H1 (cell line): ENCODE measurements at regions not wholly inside any gene's neighbourhood (a gene's known extent, or its start where the extent isn't known, plus 50 kb on each side); places are given as distances from the start of the nearest gene placed in this dataset.

ENCODE experiments used
- CTCF ChIA-PET: fragments of 300-600 bp; sonication (Branson Sonifier 250); formaldehyde crosslinking; loops from one replicate; lab custom pipeline; 2021; ENCODE audit not compliant: partially characterized antibody; lab: Charles Lee
- POLR2A ChIA-PET: fragments of 300-600 bp; sonication (Branson Sonifier 250); formaldehyde crosslinking; loops from one replicate; lab custom pipeline; 2021; ENCODE audit warnings: inconsistent platforms; ENCODE audit not compliant: partially characterized antibody; lab: Charles Lee
- DNase-seq, 2 experiments: peaks; one replicate each; pipeline versions ENCODE4 v3.0.0 to v3.0.0-alpha.2; 2010 to 2022; ENCODE audit warnings: low spot score in 2 of 2, low read depth in 1 of 2, mixed read lengths in 1 of 2
- FAIRE-seq: peaks from 2 replicates; lab custom pipeline; 2011; peaks lifted over from hg19 to GRCh38; lab: Jason Lieb, UNC
- H2AFZ ChIP-seq: 2 replicates; pipeline ENCODE4 v1.8.1; 2012; ENCODE audit warnings: low read length, inconsistent platforms
- H2AK5ac ChIP-seq: 2 replicates; pipeline ENCODE4 v1.6.1; 2013; ENCODE audit warnings: low read depth, low read length
- H2BK120ac ChIP-seq: replicated peaks from 2 replicates; pipeline ENCODE3; 2013; ENCODE audit warnings: low read depth, low read length, inconsistent platforms
- H2BK12ac ChIP-seq: 2 replicates; pipeline ENCODE4 v1.6.1; 2013; ENCODE audit warnings: low read depth, low read length
- H2BK15ac ChIP-seq: 2 replicates; pipeline ENCODE4 v1.6.1; 2013; ENCODE audit warnings: low read length
- H2BK20ac ChIP-seq: 2 replicates; pipeline ENCODE4 v1.6.1; 2013; ENCODE audit warnings: low read length
- H2BK5ac ChIP-seq: 2 replicates; pipeline ENCODE4 v1.6.1; 2013; ENCODE audit warnings: low read depth, low read length
- H3K14ac ChIP-seq: 2 replicates; pipeline ENCODE4 v1.6.1; 2013; ENCODE audit warnings: inconsistent platforms; ENCODE audit not compliant: insufficient read length
- H3K18ac ChIP-seq: 2 replicates; pipeline ENCODE4 v1.6.1; 2013; ENCODE audit warnings: low read length; ENCODE audit errors: extremely low read depth
- H3K23ac ChIP-seq: 2 replicates; pipeline ENCODE4 v1.6.1; 2013; ENCODE audit warnings: inconsistent platforms; ENCODE audit not compliant: insufficient read length
- H3K23me2 ChIP-seq: 2 replicates; pipeline ENCODE4 v1.6.1; 2013; ENCODE audit warnings: low read depth, low read length
- H3K27ac ChIP-seq: 2 replicates; pipeline ENCODE4 v1.6.1; 2011; ENCODE audit warnings: low read depth, low read length, inconsistent platforms
- H3K27me3 ChIP-seq, 4 experiments: replicated peaks in 1 of 4; 1 replicate in 1 of 4; 2 replicates in 3 of 4; pipeline versions ENCODE4 v1.6.1 to v1.8.1; 2011 to 2013; ENCODE audit warnings: low read length in 3 of 4, mild to moderate bottlenecking in 3 of 4, inconsistent platforms in 2 of 4, mixed read lengths in 2 of 4, moderate library complexity in 1 of 4; ENCODE audit not compliant: control insufficient read depth in 3 of 4, insufficient read depth in 3 of 4; ENCODE audit errors: extremely low read depth in 1 of 4
- H3K36me3 ChIP-seq, 4 experiments: 2 replicates each; pipeline versions ENCODE4 v1.6.1 to v1.8.1; 2011 to 2013; ENCODE audit warnings: mild to moderate bottlenecking in 4 of 4, low read length in 3 of 4, moderate library complexity in 2 of 4, control low read depth in 1 of 4, inconsistent platforms in 1 of 4; ENCODE audit not compliant: insufficient read depth in 4 of 4, control insufficient read depth in 2 of 4
- H3K4ac ChIP-seq: replicated peaks from 2 replicates; pipeline ENCODE3; 2013; ENCODE audit warnings: low read length, low read depth, mixed read lengths, inconsistent platforms; ENCODE audit not compliant: insufficient read length
- H3K4me1 ChIP-seq, 4 experiments: replicated peaks in 1 of 4; 1 replicate in 1 of 4; 2 replicates in 3 of 4; pipeline versions ENCODE4 v1.6.1 to v1.8.1; 2011 to 2013; ENCODE audit warnings: low read length in 3 of 4, inconsistent platforms in 2 of 4, mixed read lengths in 1 of 4; ENCODE audit not compliant: insufficient read depth in 4 of 4, control insufficient read depth in 3 of 4
- H3K4me2 ChIP-seq, 2 experiments: 2 replicates each; pipeline versions ENCODE4 v1.6.1 to v1.8.1; 2011 to 2013; ENCODE audit warnings: low read depth in 2 of 2, low read length in 2 of 2, control low read depth in 1 of 2, inconsistent platforms in 1 of 2, mild to moderate bottlenecking in 1 of 2; ENCODE audit not compliant: insufficient read depth in 1 of 2
- H3K4me3 ChIP-seq, 4 experiments: fragments of 200-600, 300-600 bp in 1 of 4; sonication (generic), shearing (Covaris generic), sonication (Bioruptor Twin) in 1 of 4; 2 replicates each; pipeline versions ENCODE4 v1.5.1 to v1.8.1; 2011 to 2016; ENCODE audit warnings: low read length in 4 of 4, low read depth in 3 of 4, control low read depth in 2 of 4, inconsistent platforms in 2 of 4, mild to moderate bottlenecking in 2 of 4, mixed read lengths in 1 of 4, moderate library complexity in 1 of 4; ENCODE audit not compliant: insufficient read depth in 2 of 4; ENCODE audit errors: extremely low read depth in 1 of 4
- H3K56ac ChIP-seq: replicated peaks from 2 replicates; pipeline ENCODE3; 2013; ENCODE audit warnings: low read depth, mild to moderate bottlenecking, mixed read lengths, low read length, inconsistent platforms; ENCODE audit not compliant: insufficient read length
- H3K79me1 ChIP-seq: 2 replicates; pipeline ENCODE4 v1.6.1; 2013; ENCODE audit warnings: low read depth, low read length, control low read depth
- H3K79me2 ChIP-seq, 2 experiments: 2 replicates each; pipeline versions ENCODE4 v1.6.1 to v1.8.1; 2012 to 2013; ENCODE audit warnings: low read length in 2 of 2, mild to moderate bottlenecking in 2 of 2, inconsistent platforms in 1 of 2; ENCODE audit not compliant: insufficient read depth in 2 of 2, control insufficient read depth in 1 of 2
- H3K9ac ChIP-seq, 4 experiments: replicated peaks in 1 of 4; 1 replicate in 1 of 4; 2 replicates in 3 of 4; pipeline versions ENCODE4 v1.6.1 to v1.8.1; 2011 to 2013; ENCODE audit warnings: low read depth in 3 of 4, low read length in 3 of 4, control low read depth in 2 of 4, mild to moderate bottlenecking in 2 of 4, moderate library complexity in 2 of 4, inconsistent platforms in 1 of 4; ENCODE audit errors: extremely low read depth in 1 of 4
- H3K9me3 ChIP-seq, 2 experiments: 2 replicates each; pipeline versions ENCODE4 v1.6.1 to v1.8.1; 2012 to 2013; ENCODE audit warnings: mild to moderate bottlenecking in 2 of 2, moderate library complexity in 2 of 2, control low read depth in 1 of 2, inconsistent platforms in 1 of 2, low read depth in 1 of 2, low read length in 1 of 2, mixed read lengths in 1 of 2; ENCODE audit not compliant: insufficient read depth in 2 of 2
- H4K20me1 ChIP-seq, 2 experiments: replicated peaks in 1 of 2; 2 replicates each; pipeline versions ENCODE3 to v1.8.1; 2011 to 2013; ENCODE audit warnings: inconsistent platforms in 2 of 2, low read length in 2 of 2, mild to moderate bottlenecking in 1 of 2; ENCODE audit not compliant: insufficient read depth in 2 of 2, control insufficient read depth in 1 of 2
- H4K5ac ChIP-seq: 2 replicates; pipeline ENCODE4 v1.6.1; 2013; ENCODE audit warnings: low read length, low read depth, mixed read lengths, inconsistent platforms; ENCODE audit not compliant: insufficient read length
- H4K8ac ChIP-seq: 2 replicates; pipeline ENCODE4 v1.8.0; 2013; ENCODE audit warnings: mild to moderate bottlenecking, moderate library complexity, low read length, inconsistent platforms; ENCODE audit not compliant: insufficient read depth; ENCODE audit errors: extremely low read depth
- H4K91ac ChIP-seq: replicated peaks from 2 replicates; pipeline ENCODE3; 2013; ENCODE audit warnings: low read length, mixed read lengths, inconsistent platforms; ENCODE audit not compliant: insufficient read length
- SAP30 ChIP-seq: fragments of 300-600 bp; sonication (generic); IDR thresholded peaks from 2 replicates; pipeline ENCODE4 v1.7.1; 2012; ENCODE audit warnings: low read length, moderate library complexity, mild to moderate bottlenecking, inconsistent platforms; ENCODE audit not compliant: insufficient read depth, insufficient replicate concordance
- WGBS, 2 experiments: shearing (Covaris generic) in 1 of 2; methylation state at CpG; one replicate each; pipeline versions ENCODE4 v1.1.6 to v1.1.7; 2013 to 2015; ENCODE audit warnings: low lambda C conversion rate in 2 of 2, mixed read lengths in 2 of 2, inconsistent platforms in 1 of 2, low coverage in 1 of 2, missing lambda C conversion rate in 1 of 2; ENCODE audit not compliant: insufficient replicate concordance in 2 of 2, insufficient coverage in 1 of 2, insufficient read length in 1 of 2; ENCODE audit errors: extremely low coverage in 1 of 2, missing lambda C conversion rate in 1 of 2; 5-methylcytosine and 5-hydroxymethylcytosine counted together

DNA sequence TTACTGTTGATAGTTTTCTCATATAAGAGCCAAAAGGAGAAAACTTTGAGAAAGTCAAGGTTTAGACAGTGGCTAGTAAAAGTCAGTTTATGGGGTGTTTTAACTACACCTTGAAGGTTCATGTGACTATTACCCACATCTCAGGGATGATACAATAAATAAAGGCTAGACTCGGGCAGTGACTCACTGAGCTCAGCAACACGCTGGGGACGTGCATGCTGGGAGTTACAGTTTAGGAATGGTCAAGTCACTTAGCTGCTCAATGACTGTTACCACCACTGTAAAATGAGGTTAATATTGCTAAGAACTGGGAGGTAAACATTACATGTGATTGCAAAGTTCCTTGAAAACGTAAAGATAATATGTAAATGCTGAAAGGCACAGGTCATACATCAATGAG is 1254.4 kb upstream of the PHF14 start:
- H3K9me3 ChIP-seq = no peaks in the 10 kb centered on the region
- no peak overlapping the region for H3K23ac ChIP-seq
- no peak overlapping the region for H3K4ac ChIP-seq
- no peak overlapping the region for H4K8ac ChIP-seq
- no peak overlapping the region for H3K9ac ChIP-seq
- H3K14ac ChIP-seq = no peak overlapping the region
- WGBS, 2 experiments = 94% methylated on average over 4 of the region's 4 CpGs; no CpG with 5 or more reads in 1 of the 2 experiments
- no peak overlapping the region for H2BK5ac ChIP-seq
- no peak overlapping the region for H2BK120ac ChIP-seq
- no peaks in the 10 kb centered on the region; the same call in 1 of the 2 replicates for H3K23me2 ChIP-seq
- H4K5ac ChIP-seq = no peak overlapping the region
- no peak for FAIRE-seq
- H2AK5ac ChIP-seq = no peak overlapping the region
- H3K4me3 ChIP-seq = no peak overlapping the region
- POLR2A ChIA-PET = no interaction called here
- no peak overlapping the region for H3K18ac ChIP-seq
- no peak overlapping the region for H2BK20ac ChIP-seq
- H3K27me3 ChIP-seq = no peaks in the 10 kb centered on the region
- CTCF ChIA-PET = no interaction called here
- H2BK12ac ChIP-seq = no peak overlapping the region
- no peaks in the 10 kb centered on the region for H3K4me1 ChIP-seq
- H3K56ac ChIP-seq = no peak overlapping the region
- H3K27ac ChIP-seq = no peak overlapping the region
- no peaks in the 10 kb centered on the region for H4K20me1 ChIP-seq
- no peaks in the 10 kb centered on the region for H3K79me1 ChIP-seq
- H3K4me2 ChIP-seq = no peak overlapping the region
- no peak overlapping the region for H4K91ac ChIP-seq
- no peak overlapping the region for H2BK15ac ChIP-seq
- H3K79me2 ChIP-seq = no peaks in the 10 kb centered on the region
- peak overlapping the region; percentile 21; the same call in 1 of the 2 replicates for H2AFZ ChIP-seq
- no peaks in the 10 kb centered on the region for H3K36me3 ChIP-seq
- no peak for DNase-seq
- no peak for TF ChIP-seq SAP30
